NCI-H2029 (cell line): ENCODE measurements at regions not wholly inside any gene's neighbourhood (a gene's known extent, or its start where the extent isn't known, plus 50 kb on each side); places are given as distances from the start of the nearest gene placed in this dataset.
"Not testable (repeated sequence)": the region's sequence is repeated elsewhere in the genome, so short reads cannot be mapped to it uniquely, and the experiment has no call there.

Experiments
- DNase-seq: peaks from one replicate; lab custom pipeline; 2025; lab: John Stamatoyannopoulos, UW

DNA sequence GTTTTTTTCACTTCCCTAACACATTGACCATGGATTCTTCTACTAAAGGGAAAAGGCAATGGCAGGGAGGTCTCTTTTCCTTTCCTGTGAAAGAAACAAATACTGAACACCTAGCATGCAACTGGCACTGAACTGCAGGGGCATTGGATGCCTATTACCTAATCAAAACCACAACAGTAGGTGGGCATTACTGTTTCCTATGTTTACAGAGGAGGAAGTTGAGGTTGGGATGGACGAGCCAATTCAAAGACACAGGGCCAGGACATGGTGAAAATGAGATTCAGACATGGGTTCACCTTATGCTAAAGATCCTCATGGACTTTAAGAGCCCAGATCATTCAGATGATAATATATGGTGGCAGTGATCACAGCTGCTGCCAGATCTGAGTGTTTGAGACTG is 407.0 kb downstream of the MIAT start:
- DNase-seq = no peak

DNA sequence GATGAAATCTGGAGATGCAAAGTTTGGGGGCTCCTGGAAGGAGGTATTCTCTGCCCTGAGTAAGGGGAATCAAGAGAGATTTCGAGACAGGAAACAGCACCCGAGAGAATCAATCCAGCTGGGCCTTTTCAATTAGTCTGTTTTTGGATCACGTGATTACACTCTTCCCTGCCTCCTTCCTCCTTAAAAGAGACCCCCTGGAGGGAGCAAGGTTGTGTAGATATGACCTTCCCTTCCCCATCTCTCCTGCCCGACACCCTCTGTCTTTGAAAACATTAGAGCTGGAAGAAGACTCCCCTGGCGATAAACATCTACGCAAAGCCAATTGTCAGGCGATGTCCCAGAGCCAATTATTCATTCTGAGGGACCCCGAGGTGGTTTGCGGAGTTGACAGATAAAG is 407.9 kb downstream of the MIAT start:
- no peak for DNase-seq

DNA sequence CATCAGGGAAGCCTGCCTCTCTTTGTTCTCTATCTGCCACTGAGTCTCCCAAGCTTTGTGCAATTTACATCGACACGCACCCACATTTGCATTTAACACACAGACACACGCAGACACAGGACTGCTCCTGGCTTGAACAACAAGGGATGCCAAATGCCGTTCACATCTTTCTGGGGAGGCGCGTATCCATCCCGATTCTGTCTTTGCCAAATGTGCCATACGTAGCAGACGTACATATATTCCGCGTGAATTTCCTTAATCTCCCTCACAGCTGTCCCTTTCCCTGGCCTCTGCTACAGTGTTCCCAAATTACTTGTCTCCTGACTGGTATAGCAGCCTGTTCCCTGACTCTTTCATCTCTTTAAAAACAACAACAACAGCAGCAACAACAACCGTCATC is 409.5 kb downstream of the MIAT start:
- no peak for DNase-seq

DNA sequence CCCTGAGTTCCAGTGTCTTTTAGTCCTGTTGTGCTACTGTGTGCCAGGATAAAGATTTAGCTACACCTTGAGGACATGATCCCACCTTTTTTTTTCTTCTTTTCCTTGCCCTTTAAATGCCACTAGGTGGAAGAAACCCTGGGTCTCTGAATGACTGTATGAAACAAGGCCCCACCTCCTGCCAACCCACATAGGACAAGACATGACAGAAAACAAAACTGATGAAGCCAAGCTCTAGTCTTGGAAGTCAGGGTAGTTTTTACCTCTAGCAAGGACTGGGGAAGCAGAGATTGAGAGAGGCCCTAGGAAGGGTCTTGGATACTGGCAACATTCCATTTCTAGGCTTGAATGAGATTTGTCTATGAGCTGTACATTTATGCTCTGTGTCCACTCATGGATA is 410.7 kb downstream of the MIAT start:
- DNase-seq = no peak

DNA sequence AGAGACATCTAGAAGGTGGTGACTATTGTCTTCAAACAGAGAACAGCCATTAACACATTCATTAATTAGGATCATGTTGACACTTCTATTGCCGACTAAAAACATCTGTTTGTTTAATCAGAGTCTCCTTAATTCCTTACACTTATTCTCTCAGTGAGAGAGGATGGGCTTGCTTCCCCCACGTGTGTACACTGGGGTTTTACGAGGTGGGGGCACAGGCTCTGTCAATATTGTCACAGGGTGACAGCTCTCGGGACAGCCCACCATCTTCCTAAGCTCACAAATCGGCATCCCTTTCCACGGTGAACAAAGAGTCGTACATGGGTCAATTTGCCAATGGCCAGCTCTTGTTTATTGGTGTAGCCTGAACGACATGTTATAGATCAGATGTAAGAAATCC is 413.2 kb downstream of the MIAT start:
- no peak for DNase-seq

DNA sequence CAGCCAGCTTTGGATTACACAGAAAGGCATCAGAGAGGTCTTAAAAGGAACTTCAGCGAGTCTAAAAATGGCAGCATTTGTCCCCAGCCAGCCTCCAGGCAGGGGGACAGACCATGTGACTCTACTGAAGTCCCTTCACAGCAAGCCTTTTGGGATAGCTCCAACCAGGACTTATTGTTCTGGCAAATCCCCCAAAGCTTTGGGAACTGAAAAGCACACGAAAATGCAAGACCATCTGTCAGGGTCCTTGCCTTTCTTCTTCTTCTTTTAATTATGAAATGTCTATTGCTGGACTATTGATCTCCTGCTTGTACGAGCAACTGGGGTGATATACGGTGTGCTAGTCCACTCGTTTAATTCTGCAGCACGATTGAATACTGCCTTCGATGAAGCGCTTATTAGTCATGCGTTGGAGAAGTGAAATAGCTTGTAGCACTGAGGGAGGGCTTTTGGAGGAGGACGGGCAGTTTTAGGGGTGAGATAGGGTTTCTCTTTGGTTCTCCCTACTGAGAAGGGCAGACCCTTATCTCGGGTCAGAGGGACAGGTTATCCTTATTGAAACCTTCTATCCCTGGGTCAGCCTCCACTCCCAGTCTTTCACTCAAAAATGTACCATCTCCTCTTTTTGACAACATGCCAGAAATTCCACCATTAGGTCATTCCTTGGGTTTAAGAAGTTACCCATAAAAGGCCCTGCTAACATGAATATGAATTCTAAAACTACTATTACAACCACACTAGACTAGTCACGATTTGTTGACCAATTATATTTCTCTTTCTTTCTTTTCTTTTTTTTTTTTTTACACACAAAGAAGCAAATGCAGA is 416.4 kb downstream of the MIAT start:
- no peak for DNase-seq

DNA sequence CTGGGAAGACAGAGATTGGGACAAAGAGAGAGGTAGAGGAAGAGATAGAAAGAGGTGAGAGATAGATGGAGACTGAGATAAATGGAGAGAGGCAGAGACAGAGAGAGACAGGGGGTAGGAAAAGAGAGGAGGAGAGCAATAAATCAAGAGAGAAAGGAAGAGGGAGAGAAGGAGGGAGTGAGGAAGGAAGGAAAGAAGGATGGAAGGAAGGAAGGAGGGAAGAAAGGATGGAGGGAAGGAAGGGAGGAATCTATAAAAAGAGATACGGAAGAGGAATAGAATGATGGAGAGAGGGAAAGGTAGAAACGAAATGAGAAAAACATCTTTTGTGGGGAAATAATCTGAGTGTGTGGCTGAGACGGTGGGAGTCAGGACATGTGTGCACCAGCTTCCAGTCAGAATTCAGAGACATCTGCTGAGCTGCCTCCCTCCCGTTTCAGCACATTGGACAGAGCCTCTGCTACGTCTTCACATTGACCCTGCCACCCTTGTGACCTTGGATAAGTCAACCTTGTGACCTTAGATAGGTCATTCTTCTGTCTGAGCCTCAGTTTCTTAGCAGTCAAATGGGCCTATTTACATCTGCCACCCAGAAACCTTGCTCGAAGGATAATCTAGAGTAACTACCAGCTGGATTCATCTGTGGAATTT is 417.8 kb downstream of the MIAT start:
- no peak for DNase-seq

DNA sequence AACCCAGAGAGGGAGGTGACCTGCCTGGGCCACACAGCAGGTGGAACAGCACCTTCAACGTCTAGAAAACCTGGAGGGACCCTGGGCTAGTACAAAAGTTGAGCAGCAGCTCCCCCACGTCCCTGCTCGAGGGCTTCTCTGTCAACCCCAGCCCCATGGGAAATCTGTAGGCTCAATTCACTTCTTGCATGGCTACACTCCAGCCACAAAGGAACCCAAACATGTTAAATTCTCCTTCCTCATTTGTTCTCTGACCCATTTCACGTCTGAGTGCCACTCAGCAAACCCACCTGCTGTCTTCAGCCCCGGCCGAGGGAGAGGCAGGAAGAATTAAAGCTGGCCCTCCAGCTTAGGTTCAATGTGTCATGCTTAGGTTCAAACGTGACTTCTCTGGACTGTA is 418.5 kb downstream of the MIAT start:
- DNase-seq = no peak

DNA sequence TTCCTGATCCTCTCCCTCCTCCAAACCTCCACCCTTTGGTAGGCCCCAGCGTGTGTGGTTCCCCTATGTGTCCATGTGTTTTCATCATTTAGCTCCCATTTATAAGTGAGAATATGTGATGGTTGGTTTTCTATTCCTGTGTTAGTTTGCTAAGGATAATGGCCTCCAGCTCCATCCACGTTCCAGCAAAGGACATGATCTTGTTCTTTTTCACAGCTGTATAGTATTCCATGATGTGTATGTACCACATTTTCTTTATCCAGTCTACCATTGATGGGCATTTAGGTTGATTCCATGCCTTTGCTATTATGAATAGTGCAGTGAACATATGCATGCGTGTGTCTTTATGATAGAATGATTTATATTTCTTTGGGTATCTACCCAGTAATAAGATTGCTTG is 420.7 kb downstream of the MIAT start:
- DNase-seq = not testable (repeated sequence)

DNA sequence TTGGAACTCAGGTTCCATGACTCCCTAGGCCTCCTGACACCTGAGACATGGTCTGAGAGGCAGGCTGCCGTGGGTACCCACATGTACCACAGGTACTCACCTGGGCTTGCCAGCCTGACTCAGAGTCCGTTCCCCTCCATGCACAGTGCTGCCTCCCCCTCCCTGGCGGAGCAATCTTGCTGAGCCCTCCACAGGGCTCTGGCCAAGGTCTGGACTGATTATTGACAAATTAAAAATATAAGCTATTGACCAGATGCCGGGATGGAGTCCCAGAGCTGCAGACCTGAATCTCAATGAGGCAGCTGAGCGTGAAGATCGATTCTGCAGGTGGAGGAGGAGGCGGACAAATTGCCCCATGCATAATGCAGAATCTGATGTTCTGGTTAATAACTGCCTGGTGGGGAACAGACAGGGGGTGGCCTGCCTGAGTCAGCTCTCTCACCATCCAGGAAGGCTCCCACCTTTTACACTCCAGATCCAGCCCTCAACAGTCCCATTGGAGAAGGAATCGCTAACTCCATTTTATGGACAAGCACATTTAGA is 422.7 kb downstream of the MIAT start:
- no peak for DNase-seq

DNA sequence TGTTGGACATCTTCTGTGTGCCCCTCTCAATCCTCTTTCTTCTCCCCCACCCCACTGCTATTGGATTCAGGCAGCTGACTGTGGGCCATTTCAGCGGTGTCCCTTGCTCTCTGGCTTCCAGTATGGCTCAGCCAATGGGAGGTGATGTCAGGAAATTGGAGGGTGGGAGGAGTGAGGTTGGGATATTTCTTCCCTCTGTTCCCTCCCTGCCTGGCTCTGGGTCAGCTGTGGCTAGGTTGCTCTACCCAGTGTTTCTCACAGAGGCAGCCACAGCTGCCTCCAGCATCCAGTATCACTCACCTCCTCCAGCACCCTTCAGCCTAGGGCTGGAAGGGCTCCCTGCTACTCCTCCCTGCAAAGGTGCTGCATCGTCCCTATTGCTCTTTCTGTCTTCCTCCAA is 423.5 kb downstream of the MIAT start:
- DNase-seq = no peak

DNA sequence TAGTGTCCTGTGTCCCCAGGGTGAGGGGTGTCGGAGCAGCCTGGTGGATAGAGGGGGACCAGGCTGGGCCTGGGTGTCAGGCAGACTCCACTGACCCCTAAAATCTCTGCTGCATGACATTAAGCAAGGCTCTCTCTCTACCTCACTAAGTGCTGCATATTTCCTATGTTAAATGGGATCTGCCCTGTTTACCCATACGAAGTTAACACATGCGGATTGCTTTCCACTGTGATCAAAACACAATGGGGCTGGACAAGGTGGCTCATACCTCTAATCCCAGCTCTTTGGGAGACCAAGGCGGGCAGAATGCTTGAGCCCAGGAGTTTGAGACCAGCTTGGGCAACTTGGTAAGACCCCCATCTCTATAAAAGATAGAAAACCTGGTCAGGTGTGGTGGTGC is 426.2 kb downstream of the MIAT start:
- no peak for DNase-seq

DNA sequence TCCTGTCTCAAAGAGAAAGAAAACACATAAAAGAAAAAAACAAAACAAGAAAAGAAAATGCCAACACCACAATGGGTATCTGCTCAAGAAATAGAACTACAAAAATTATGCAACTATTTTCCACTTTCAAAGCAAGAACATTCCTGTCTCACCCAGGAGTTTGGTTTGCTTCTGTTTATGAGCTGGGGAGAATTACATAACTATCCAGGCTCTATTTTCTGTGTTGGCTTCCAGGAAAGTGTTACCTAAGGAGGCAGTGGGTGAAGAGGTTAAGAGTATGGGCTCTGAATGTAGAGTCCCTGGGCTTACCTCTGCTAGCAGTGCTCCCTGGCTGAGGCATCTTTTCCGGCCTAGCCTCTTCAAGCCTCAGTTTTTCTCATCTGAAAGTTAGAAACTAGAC is 426.7 kb downstream of the MIAT start:
- DNase-seq = no peak

DNA sequence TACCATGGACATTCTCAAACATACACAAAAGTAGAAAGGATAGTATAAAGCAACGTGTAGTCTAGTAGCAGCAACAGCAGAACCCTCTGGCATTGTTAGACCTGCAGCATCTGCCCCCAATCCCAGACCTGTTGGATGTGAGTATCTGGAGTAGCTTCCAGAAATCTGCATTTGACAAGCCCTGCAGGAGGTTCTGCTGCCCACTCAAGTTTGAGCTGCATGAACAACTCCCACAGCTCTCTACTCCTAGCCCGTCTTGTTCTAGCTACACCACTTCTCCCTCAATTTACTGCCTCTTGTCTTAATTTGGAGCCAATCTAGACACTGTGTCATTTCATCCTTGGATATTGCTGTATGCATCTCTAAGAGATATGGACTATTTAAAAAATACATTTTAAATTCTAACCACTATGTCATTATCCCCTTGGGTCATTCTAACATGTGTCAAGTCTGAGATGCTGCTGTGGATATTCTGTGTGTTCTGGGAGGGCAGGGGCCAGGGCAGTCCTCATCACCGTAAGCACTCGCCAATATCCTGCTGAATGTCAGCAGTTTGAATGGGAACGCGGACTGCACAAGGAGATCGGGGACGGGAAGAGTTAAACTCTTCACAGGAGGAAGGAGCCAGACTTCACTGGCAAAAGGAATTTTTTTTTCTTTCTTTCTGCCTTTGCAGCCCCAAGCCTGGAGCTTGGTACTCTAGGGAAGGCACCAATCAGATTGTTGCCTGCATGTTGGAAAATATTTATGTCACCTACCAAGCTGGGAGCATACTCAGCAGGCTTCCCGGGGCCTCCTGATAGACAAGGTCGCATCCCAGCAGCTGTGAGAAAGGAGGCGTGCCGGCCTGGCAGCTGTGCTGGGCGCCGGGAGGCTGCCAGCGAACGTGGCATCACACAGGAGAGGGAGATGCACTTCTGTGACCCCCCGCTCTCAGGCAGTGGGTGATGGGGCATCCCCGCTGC is 429.0 kb downstream of the MIAT start:
- no peak for DNase-seq

DNA sequence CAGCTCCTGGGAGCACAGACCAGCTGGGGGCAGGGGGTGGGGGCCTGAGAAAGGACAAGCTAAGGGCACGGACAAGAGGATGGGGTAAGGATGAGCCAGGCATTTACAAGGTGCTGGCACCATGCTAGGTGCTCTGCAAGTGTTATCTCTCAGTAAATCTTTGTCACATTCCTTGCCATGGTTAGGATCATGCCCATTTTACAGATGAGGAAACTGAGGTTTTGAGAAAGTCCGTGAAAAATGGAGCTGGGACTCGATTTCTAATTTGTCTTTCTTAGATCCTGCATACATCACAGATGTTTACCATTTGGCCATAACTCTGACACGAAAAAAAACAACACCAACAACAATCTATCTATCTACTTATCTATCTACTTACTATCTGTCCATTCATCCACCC is 429.7 kb downstream of the MIAT start:
- no peak for DNase-seq

DNA sequence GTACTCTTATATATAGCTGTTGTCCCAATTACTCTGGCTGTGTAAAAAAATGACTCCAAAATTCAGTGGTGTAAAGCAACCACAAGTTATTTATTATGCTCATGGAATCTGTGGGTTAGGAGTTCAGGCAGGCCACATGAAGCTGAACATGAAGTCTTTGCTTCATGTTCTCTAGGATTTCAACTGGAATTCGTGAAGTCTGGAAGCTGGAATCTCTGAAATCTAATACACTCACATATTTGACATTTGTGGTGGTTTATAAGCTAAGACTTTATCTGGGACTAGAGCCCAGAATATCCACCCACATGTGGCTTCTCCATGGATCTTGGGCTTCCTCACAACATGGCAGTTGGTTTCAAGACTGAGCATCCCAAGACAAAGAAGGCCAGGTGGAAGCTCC is 430.6 kb downstream of the MIAT start:
- DNase-seq = no peak

DNA sequence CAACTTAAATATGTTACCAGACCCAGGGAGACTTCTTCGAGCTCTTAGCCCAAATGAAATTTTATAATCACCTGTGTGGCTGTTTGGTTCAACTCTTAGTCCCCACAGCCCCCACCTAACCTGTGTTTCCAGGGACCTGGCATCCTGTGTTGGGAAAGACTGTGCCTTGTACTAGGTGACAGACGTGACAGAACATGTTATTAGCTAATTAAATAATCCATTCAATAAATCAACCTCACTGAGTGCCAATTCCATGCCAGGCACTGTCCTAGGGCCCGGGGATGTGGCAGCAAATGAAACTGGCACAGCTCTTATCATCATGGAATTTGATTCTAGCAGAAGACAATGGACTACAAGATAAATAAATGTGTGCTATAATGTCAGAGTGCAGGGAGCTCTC is 431.9 kb downstream of the MIAT start:
- no peak for DNase-seq

DNA sequence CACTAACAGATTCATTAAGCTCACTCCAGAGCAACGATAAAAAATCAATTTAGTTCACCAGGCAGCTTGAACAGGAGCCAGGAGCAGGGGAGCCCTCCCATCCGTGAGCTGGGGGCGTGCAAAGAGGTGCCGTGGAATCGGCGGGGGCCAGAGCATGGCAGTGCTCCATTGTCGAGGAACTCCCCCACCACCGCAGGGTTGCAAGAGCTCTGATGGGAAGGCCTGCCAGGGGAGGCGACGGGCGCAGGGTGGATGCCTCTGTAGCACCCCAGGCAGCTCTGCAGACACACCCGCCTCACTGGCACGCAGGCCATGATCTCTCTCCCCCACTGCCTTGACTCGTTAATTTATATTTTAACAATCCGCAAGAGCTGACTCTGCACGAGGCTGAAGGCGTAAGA is 433.2 kb downstream of the MIAT start:
- no peak for DNase-seq

DNA sequence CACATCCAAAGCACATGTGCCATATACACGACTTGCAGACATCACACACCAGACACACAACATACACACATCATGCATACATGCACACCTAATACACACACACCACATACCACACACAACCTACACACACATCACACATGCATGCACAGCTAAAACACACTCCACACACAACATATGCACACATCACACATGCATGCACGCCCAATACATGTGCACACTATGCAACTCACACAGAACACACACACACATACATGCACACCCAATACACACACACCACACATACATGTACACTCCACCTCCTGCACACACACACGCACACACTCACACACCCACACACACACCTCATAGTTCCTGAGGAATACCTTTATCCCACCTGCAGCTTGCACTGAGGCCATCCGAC is 436.0 kb downstream of the MIAT start:
- DNase-seq = no peak

DNA sequence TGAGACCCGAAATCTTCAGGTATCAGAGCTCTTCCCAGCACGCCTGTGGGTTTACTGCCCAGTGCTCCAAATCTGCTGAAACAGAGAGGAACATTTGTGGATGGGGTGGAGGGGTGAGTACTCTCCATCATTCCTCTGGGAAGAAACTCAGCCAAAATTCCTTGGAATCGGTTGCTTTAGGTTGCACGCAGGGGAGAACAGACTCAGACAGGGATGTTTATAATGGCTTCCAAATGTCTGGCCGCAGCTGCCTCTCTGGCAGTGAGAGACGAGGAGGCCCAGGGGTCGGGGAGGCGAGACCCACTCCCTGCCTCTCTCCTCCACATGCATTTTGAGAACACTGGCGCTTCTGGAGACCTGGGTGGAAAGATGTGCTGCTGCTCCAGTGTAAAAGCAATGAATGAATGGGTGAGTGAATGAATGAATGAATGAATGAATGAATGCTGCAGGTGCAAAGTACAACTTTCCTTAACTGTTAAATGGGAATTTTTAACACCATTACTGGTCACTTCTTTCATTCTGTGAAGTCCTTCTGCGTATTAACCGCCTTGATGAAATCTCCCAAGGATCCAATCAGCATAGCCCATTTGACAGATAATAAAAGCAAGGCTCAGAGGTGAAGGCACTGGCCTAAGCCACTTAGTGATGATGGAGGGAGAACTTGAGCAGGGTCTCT is 437.4 kb downstream of the MIAT start:
- no peak for DNase-seq

DNA sequence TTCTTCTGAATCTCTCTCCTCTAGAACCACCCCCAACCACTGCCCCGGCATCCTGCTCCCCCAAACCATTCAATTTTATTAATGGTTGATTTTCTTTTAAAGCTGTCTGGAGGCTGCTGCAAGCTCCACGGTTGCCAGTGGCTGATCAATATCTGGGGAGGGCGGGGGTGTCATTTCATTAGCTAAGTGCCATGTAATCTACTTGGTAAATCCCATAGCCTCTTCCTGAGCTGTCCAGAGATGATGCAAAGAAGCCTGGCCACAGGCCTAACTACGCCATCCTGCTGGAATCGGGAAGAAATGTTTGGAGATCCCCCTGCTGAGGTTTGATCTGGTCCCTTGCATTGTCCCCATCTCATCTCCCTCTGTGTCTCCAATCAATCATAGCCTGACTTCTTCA is 440.1 kb downstream of the MIAT start:
- no peak for DNase-seq

DNA sequence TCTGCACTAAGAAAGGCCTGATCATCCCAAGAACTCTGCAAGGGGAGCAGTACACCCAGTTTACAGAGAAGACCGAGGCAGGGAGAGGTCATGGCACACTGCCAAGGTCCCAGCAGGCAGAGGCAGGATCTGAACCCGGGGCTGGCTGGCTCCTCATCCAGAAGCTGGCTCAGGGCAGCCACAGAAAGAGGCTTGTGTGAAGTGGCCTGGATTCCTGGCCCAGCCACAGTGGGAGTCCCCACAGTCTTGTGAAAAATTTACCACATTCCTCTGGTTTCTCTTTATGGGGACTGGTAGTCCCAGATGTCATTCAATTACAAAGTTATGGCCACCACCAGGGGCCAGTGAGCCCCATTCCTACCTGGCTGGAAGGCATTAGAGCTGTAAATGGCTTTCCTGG is 440.5 kb downstream of the MIAT start:
- no peak for DNase-seq
